Hippocampal formation (tissue), 2 donors: ENCODE measurements at regions not wholly inside any gene's neighbourhood (a gene's known extent, or its start where the extent isn't known, plus 50 kb on each side); places are given as distances from the start of the nearest gene placed in this dataset.
A peak's percentile ranks its signal among the peaks of the same experiment; 100 is the strongest.
"Not testable (repeated sequence)": the region's sequence is repeated elsewhere in the genome, so short reads cannot be mapped to it uniquely, and the experiment has no call there.

Experiments used
- DNase-seq, 2 donors: peaks; one replicate each; lab custom pipeline; 2025; lab: John Stamatoyannopoulos, UW

DNA sequence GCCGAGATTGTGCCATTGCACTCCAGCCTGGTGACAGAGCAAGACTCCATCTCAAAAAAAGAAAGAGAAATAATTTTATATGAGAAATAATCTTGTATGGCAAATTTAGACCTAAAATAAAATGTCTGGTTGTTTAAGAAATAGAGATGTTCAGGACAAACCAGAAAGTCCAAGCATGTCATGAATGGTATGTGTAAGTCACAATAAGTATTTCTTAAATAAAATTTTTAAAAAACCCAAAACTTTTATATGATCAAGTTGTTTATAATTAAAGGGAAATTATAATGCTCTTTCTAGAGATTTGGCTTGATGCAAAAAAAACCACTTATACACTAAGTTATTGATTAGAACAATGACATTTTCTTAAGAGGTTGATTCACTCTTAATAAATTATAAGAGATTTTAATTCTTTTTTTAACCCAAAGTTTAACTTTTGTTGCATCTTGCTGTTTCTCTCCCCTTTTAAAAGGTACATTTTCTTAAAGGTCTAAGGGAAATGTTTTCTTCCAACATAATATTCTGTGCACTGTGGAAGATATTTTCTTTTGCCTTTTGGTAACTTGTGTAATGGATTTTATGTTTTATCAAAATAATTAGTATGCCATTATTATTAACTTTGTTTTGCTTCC lies 105.7 kb downstream of the RTP4 start:
- no peak for DNase-seq

- not testable (repeated sequence) for DNase-seq
These were observed 98.1 kb downstream of the RTP4 start for GRCh38 chr3:187466306-187466705.

DNA sequence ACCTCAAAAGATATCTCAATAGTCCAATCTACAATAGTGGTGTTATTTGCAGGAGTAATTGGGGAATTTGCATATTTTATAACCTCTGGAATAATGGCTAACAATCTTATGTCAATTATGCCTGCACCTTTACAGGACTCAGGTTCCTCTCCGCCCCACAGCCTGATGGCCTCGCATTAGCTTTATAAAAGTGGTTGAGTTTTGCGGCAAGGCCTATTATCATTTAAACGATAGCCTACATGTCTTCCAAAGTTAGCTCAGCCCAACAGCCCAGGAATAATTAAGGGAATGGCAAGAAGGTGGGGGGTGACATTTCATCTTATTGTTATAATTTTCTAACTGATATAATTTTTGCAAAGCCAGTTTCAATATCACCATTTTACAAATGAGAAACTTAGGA lies 97.3 kb downstream of the RTP4 start:
- no peak for DNase-seq

DNA sequence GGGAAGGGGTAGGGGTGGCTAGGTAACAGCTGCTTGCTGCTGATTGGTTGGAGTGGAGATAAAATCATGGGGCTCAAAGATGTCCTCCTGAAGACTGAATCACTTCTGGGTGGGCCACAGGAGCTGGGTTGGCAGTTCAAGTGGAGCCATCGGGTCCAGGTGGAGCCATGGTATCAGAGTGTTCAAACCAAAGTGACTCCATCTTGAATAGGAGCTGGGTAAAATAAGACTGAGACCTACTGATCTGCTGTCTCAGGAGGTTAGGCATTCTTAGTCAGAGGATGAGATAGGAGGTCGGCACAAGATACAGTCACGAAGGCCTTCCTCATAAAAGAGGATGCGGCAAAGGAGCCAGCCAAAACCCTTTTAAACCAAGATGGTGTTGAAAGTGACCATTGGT lies 96.5 kb downstream of the RTP4 start:
- no peak for DNase-seq

DNA sequence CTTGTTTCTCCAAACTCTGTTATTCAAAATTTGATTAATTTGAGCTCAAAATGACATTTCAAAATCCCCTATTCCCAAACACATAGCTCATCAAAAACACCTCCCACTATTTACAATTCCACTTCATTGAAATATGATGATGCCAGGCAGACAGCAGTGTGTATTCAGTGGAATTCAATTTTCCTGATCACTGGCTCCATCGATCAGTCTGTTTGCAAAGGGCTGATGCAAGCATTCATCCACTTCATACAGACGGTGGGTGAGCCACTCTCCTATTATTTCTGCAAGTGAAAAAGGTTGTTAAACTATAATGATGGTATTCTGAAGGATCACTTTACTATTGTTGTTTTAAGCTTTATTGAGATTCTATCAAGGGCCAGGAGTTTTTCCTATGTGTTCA lies 90.7 kb downstream of the RTP4 start:
- DNase-seq = no peak

GRCh38 chr3:187458383-187458782 lies 90.2 kb downstream of the RTP4 start:
- DNase-seq = no peak

GRCh38 chr3:187456250-187456649 lies 88.1 kb downstream of the RTP4 start:
- DNase-seq = peak; percentile 23 to 28

- no peak for DNase-seq
These were observed 86.1 kb downstream of the RTP4 start for GRCh38 chr3:187454085-187454815.

DNA sequence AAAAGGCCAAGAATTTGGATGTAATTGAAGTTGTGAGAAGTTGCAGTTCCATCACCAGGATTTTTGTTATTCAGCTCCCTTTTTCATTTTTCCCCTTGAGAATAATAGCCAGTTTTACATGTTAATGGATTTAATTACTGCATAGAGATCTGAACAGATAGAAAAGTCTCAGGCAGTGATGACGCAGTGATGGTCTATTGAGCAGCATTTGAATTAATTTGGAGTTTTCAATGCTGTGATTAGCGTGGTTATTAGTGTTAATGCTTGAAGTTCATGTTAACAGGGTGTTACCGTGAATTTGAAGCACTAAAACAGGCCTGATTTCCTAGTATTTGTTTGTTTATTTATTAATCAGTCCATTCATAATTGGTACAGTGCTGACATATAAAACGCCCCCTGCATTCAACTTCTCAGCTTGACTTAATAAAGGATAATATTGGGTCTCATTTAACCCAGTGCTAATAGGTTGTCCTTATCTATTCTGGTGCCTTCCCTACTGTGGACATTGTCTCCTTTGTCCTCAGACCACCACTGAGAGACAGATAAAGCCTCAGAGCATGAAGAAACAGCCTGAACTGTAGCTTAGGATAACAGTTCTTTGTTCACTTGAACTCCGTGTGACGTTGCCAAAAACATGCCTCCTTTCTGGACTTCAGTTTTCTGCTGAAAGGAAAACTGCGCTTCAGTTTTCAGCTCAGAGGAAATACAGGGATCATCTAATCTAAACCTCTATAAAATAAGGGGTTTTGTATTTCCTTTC lies 82.4 kb downstream of the RTP4 start:
- DNase-seq = peak in 1 of 2 donors; percentile 41

DNA sequence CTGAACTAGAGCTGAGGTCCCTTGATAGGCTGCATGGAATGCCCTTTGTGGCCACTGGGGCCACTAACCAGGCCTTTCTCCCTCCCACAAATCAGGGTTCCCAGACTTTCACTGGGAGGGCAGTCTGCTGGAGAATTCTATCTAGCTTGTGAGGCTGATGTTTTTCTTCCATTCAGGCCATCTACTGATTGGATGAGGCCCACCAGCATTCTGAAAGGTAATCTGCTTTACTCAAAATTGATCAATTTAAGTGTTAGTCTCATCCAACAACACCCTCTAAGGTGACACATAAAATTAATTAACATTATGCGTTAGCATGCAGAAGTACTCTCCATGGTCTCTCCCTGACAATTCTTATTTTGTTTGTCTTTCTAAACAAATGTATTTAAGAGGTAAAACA lies 80.5 kb downstream of the RTP4 start:
- DNase-seq = no peak

DNA sequence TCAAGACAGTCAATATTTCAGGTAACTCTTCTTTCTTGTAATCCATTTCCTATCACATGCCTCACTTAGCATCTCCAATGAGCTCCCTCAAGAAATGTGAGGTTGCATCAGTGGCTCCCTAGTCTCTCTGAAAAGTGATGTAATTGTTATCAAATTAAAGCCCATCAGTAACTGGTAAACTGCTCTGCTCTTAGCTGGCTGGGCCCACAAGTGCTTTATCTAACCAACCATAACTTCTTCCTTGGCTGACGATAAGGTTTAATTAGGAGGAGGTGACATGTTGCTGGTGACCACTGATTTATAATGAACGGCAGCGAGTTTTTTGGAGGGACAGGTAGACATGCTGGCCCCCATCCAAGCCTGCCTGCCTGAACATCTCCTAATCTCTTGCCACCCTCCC lies 79.6 kb downstream of the RTP4 start:
- no peak for DNase-seq

GRCh38 chr3:187445356-187445755 lies 77.2 kb downstream of the RTP4 start:
- DNase-seq = peak in 1 of 2 donors; percentile 47

DNA sequence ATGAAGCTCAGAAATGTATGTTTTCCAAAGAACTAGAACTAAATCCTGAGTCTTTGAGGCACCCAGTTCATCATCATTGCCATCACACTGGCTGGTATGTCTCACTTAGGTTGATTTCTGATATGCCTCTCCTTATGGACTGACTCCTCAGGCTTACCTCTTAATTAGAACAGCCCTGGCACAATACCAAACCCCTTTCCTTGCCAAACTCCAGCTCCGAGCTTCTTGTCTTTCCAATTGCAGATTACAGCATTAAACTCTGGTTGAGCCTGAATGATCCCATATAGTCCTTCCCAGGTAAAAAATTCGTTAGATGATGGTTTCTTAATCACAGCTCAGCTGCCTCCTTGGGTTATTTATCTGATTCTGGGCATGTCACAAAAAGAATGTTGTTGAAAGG lies 66.3 kb downstream of the RTP4 start:
- no peak for DNase-seq

GRCh38 chr3:187430576-187430975 lies 62.4 kb downstream of the RTP4 start:
- DNase-seq = no peak
